H1 (cell line): ENCODE measurements at regions not wholly inside any gene's neighbourhood (a gene's known extent, or its start where the extent isn't known, plus 50 kb on each side); places are given as distances from the start of the nearest gene placed in this dataset.

ENCODE experiments used
- CBX5 ChIP-seq: fragments of 300-800, 300-1000 bp; sonication (generic); IDR thresholded peaks from 2 replicates; pipeline ENCODE4 v1.7.1; 2016; ENCODE audit warnings: antibody characterized with exemption, low read length, low read depth
- CTCF ChIP-seq, 3 experiments: IDR thresholded peaks; 1 replicate in 2 of 3; 2 replicates in 1 of 3; pipeline versions ENCODE4 v1.5.1 to v1.6.1; 2011; ENCODE audit warnings: low read length in 3 of 3, mild to moderate bottlenecking in 3 of 3, inconsistent platforms in 2 of 3, low read depth in 1 of 3, moderate library complexity in 1 of 3; ENCODE audit not compliant: insufficient read depth in 1 of 3; ENCODE audit errors: control extremely low read depth in 1 of 3
- EGR1 ChIP-seq: IDR thresholded peaks from 2 replicates; pipeline ENCODE4 v1.6.1; 2011; ENCODE audit warnings: low read depth, low read length, borderline replicate concordance
- EP300 ChIP-seq, 2 experiments: IDR thresholded peaks; 1 replicate in 1 of 2; 2 replicates in 1 of 2; pipeline ENCODE4 v1.6.1; 2011 to 2012; ENCODE audit warnings: low read depth in 2 of 2, low read length in 2 of 2, mild to moderate bottlenecking in 2 of 2, borderline replicate concordance in 1 of 2, inconsistent platforms in 1 of 2, moderate library complexity in 1 of 2
- KDM5A ChIP-seq: fragments of 200-600 bp; IDR thresholded peaks from 2 replicates; pipeline ENCODE4 v1.7.1; 2012; ENCODE audit warnings: mild to moderate bottlenecking, low read length, inconsistent platforms, mixed read lengths
- MAFK ChIP-seq: IDR thresholded peaks from 2 replicates; pipeline ENCODE4 v1.6.1; 2012; ENCODE audit warnings: low read depth, mild to moderate bottlenecking, improper control_type of control experiment, low read length
- POLR2A ChIP-seq, 2 experiments: IDR thresholded peaks; 1 replicate in 1 of 2; 2 replicates in 1 of 2; pipeline ENCODE4 v1.6.1; 2011; ENCODE audit warnings: low read depth in 2 of 2, low read length in 2 of 2, mild to moderate bottlenecking in 2 of 2; ENCODE audit errors: control extremely low read depth in 1 of 2
- RAD21 ChIP-seq, 2 experiments: IDR thresholded peaks in 1 of 2; conservative IDR thresholded peaks in 1 of 2; 2 replicates each; pipeline ENCODE4 v1.6.1; 2011; ENCODE audit warnings: low read depth in 2 of 2, low read length in 2 of 2, improper control_type of control experiment in 1 of 2, inconsistent platforms in 1 of 2, mild to moderate bottlenecking in 1 of 2, moderate library complexity in 1 of 2
- TAF1 ChIP-seq: IDR thresholded peaks from 2 replicates; pipeline ENCODE4 v1.6.1; 2011; ENCODE audit warnings: mild to moderate bottlenecking, low read depth, low read length
- YY1 ChIP-seq: IDR thresholded peaks from 2 replicates; pipeline ENCODE4 v1.6.1; 2011; ENCODE audit warnings: low read depth, mild to moderate bottlenecking, low read length
- ZNF274 ChIP-seq: IDR thresholded peaks from 2 replicates; pipeline ENCODE4 v1.7.0; 2012; ENCODE audit warnings: low read length, borderline replicate concordance; ENCODE audit errors: extremely low read depth

- TF ChIP-seq CBX5 (no peak), POLR2A (IDR thresholded peaks at IDR 0.05; ENCODE audit: control extremely low read depth in 1 of 2, low read depth in 2 of 2, low read length in 2 of 2) (no peak), EGR1 (no peak), CTCF (IDR thresholded peaks at IDR 0.05; ENCODE audit: control extremely low read depth in 1 of 3, insufficient read depth in 1 of 3, low read depth in 1 of 3, low read length in 3 of 3) (no peak), MAFK (no peak), ZNF274 (no peak), RAD21 (IDR thresholded peaks at IDR 0.05 in 1 of 2, conservative IDR thresholded peaks at IDR 0.05 in 1 of 2; ENCODE audit: low read depth in 2 of 2, low read length in 2 of 2) (no peak), TAF1 (no peak), YY1 (no peak), EP300 (IDR thresholded peaks at IDR 0.05; ENCODE audit: borderline replicate concordance in 1 of 2, low read depth in 2 of 2, low read length in 2 of 2) (no peak), KDM5A (no peak)
Observed at GRCh38 chr2:5576015-5576414, 116.2 kb upstream of the SOX11 start.
